Activated B cell treated with CpG ODN at 0.5 μM for 24 hours (primary cell): ENCODE measurements at regions not wholly inside any gene's neighbourhood (a gene's known extent, or its start where the extent isn't known, plus 50 kb on each side); places are given as distances from the start of the nearest gene placed in this dataset.

Experiments used
- ATAC-seq: fragments of 200-7000 bp; cut with Tn5 transposase; one replicate; pipeline ENCODE4 v1.10.0; 2021; ENCODE audit warnings: low read depth, mild to moderate bottlenecking, moderate library complexity
- CTCF ChIA-PET: fragments of 350-600 bp; sonication (Branson Sonifier 250); formaldehyde crosslinking; loops from one replicate; lab custom pipeline; 2021; ENCODE audit warnings: antibody characterized with exemption; lab: Charles Lee
- POLR2A ChIA-PET: fragments of 350-600 bp; sonication (Branson Sonifier 250); formaldehyde crosslinking; loops from one replicate; lab custom pipeline; 2021; ENCODE audit warnings: antibody characterized with exemption; lab: Charles Lee
- DNase-seq: peaks from one replicate; pipeline ENCODE4 v3.0.0; 2022
- H3K27ac Mint-ChIP-seq: one replicate; pipeline ENCODE4 v1.8.0; 2020; ENCODE audit warnings: mixed read lengths
- H3K27me3 Mint-ChIP-seq: one replicate; pipeline ENCODE4 v1.8.0; 2021; ENCODE audit warnings: mixed read lengths
- H3K36me3 Mint-ChIP-seq: one replicate; pipeline ENCODE4 v1.8.0; 2021; ENCODE audit warnings: low read depth, mixed read lengths
- H3K4me1 Mint-ChIP-seq: one replicate; pipeline ENCODE4 v1.8.0; 2021; ENCODE audit warnings: mixed read lengths
- H3K4me3 Mint-ChIP-seq: one replicate; pipeline ENCODE4 v1.8.0; 2020; ENCODE audit warnings: mild to moderate bottlenecking, mixed read lengths
- H3K9me3 Mint-ChIP-seq: one replicate; pipeline ENCODE4 v1.8.0; 2020; ENCODE audit warnings: mixed read lengths
- CTCF ChIP-seq: fragments of 200-600 bp; IDR thresholded peaks from one replicate; pipeline ENCODE4 v1.8.0; 2022; ENCODE audit warnings: antibody characterized with exemption, mild to moderate bottlenecking
- intact Hi-C: fragments of 100-400 bp; cut with micrococcal nuclease; formaldehyde crosslinking; loops from one replicate; pipeline ENCODE4 v1.15.1; 2024

- Mint-ChIP-seq H3K27me3 (no peaks in the 10 kb centered on the region), H3K4me3 (no peak overlapping the region), H3K36me3 (no peaks in the 10 kb centered on the region), H3K9me3 (no peaks in the 10 kb centered on the region), H3K27ac (no peak overlapping the region), H3K4me1 (no peaks in the 10 kb centered on the region)
- ATAC-seq (no peak), DNase-seq (no peak)
- TF ChIP-seq CTCF = no peak
- POLR2A ChIA-PET = no interaction called here
- intact Hi-C loops = no loop called here
- CTCF ChIA-PET = no interaction called here
Measured at GRCh38 chr5:168163966-168164365, 127.5 kb upstream of the WWC1 start.

GRCh38 chr5:168165221-168165914 lies 126.1 kb upstream of the WWC1 start:
- POLR2A ChIA-PET = no interaction called here
- Mint-ChIP-seq H3K27me3 (peaks cover 6% of the 10 kb centered on the region), H3K4me1 (no peaks in the 10 kb centered on the region), H3K27ac (no peak overlapping the region), H3K9me3 (no peaks in the 10 kb centered on the region), H3K4me3 (no peak overlapping the region), H3K36me3 (no peaks in the 10 kb centered on the region)
- no peak for DNase-seq
- intact Hi-C loops = no loop called here
- no peak for TF ChIP-seq CTCF
- CTCF ChIA-PET = no interaction called here
- ATAC-seq = no peak

GRCh38 chr5:168165977-168166376 lies 125.5 kb upstream of the WWC1 start:
- no peak for ATAC-seq
- no peak for TF ChIP-seq CTCF
- Mint-ChIP-seq H3K27me3 (peaks cover 6% of the 10 kb centered on the region), H3K9me3 (no peaks in the 10 kb centered on the region), H3K4me1 (no peaks in the 10 kb centered on the region), H3K4me3 (no peak overlapping the region), H3K27ac (no peak overlapping the region), H3K36me3 (no peaks in the 10 kb centered on the region)
- ChIA-PET CTCF (no interaction called here), POLR2A (no interaction called here)
- DNase-seq = no peak
- intact Hi-C loops = no loop called here

GRCh38 chr5:168167338-168167737 lies 124.1 kb upstream of the WWC1 start:
- POLR2A ChIA-PET = no interaction called here
- no peaks in the 10 kb centered on the region for H3K9me3 Mint-ChIP-seq
- no peak overlapping the region for H3K4me3 Mint-ChIP-seq
- no peak for TF ChIP-seq CTCF
- CTCF ChIA-PET = no interaction called here
- ATAC-seq (no peak), DNase-seq (no peak)
- H3K27ac Mint-ChIP-seq = no peak overlapping the region
- intact Hi-C loops = no loop called here
- no peaks in the 10 kb centered on the region for H3K36me3 Mint-ChIP-seq
- no peaks in the 10 kb centered on the region for H3K4me1 Mint-ChIP-seq
- H3K27me3 Mint-ChIP-seq = peaks cover 6% of the 10 kb centered on the region

- ChIA-PET CTCF (no interaction called here), POLR2A (no interaction called here)
- H3K36me3 Mint-ChIP-seq = no peaks in the 10 kb centered on the region
- H3K4me3 Mint-ChIP-seq = no peak overlapping the region
- H3K27ac Mint-ChIP-seq = no peak overlapping the region
- TF ChIP-seq CTCF = no peak
- intact Hi-C loops = no loop called here
- ATAC-seq (no peak), DNase-seq (no peak)
- no peaks in the 10 kb centered on the region for H3K4me1 Mint-ChIP-seq
- peaks cover 6% of the 10 kb centered on the region for H3K27me3 Mint-ChIP-seq
- H3K9me3 Mint-ChIP-seq = no peaks in the 10 kb centered on the region
Measured at GRCh38 chr5:168168978-168169698, 122.3 kb upstream of the WWC1 start.
